ENCODE measurements at regions not wholly inside any gene's neighbourhood (a gene's known extent, or its start where the extent isn't known, plus 50 kb on each side); places are given as distances from the start of the nearest gene placed in this dataset.
"Not testable (repeated sequence)": the region's sequence is repeated elsewhere in the genome, so short reads cannot be mapped to it uniquely, and the experiment has no call there.

GRCh38 chr5:165029099-165029870, 1523.9 kb downstream of the MAT2B start:
- no peak overlapping the region for H3K4me3 ChIP-seq (ENCODE audit: control insufficient read depth, low read depth, low read length)
- TF ChIP-seq CTCF (conservative IDR thresholded peaks at IDR 0.05; ENCODE audit: control insufficient read depth, insufficient read depth, low read depth, low read length): peak; percentile 1
- peak; percentile 0 for DNase-seq (ENCODE audit: low read depth)

GRCh38 chr5:165030971-165031370, 1525.6 kb downstream of the MAT2B start:
- TF ChIP-seq CTCF (conservative IDR thresholded peaks at IDR 0.05; ENCODE audit: control insufficient read depth, insufficient read depth, low read depth, low read length): no peak
- no peak overlapping the region for H3K4me3 ChIP-seq (ENCODE audit: control insufficient read depth, low read depth, low read length)
- DNase-seq (ENCODE audit: low read depth): no peak

GRCh38 chr5:165031371-165031770, 1526.0 kb downstream of the MAT2B start:
- no peak overlapping the region for H3K4me3 ChIP-seq (ENCODE audit: control insufficient read depth, low read depth, low read length)
- TF ChIP-seq CTCF (conservative IDR thresholded peaks at IDR 0.05; ENCODE audit: control insufficient read depth, insufficient read depth, low read depth, low read length): no peak
- no peak for DNase-seq (ENCODE audit: low read depth)

GRCh38 chr5:165035520-165035919, 1530.1 kb downstream of the MAT2B start:
- H3K4me3 ChIP-seq (ENCODE audit: control insufficient read depth, low read depth, low read length): no peak overlapping the region
- DNase-seq (ENCODE audit: low read depth): no peak
- no peak for TF ChIP-seq CTCF (conservative IDR thresholded peaks at IDR 0.05; ENCODE audit: control insufficient read depth, insufficient read depth, low read depth, low read length)

- no peak for TF ChIP-seq CTCF (conservative IDR thresholded peaks at IDR 0.05; ENCODE audit: control insufficient read depth, insufficient read depth, low read depth, low read length)
- H3K4me3 ChIP-seq (ENCODE audit: control insufficient read depth, low read depth, low read length): no peak overlapping the region
- no peak for DNase-seq (ENCODE audit: low read depth)
Observed at GRCh38 chr5:165039748-165040147, 1534.3 kb downstream of the MAT2B start.

GRCh38 chr5:165045941-165046340, 1540.5 kb downstream of the MAT2B start:
- H3K4me3 ChIP-seq (ENCODE audit: control insufficient read depth, low read depth, low read length); DNase-seq (ENCODE audit: low read depth): not testable (repeated sequence)

GRCh38 chr5:165055476-165055875, 1550.1 kb downstream of the MAT2B start:
- no peak for DNase-seq (ENCODE audit: low read depth)
- no peak overlapping the region for H3K4me3 ChIP-seq (ENCODE audit: control insufficient read depth, low read depth, low read length)
- no peak for TF ChIP-seq CTCF (conservative IDR thresholded peaks at IDR 0.05; ENCODE audit: control insufficient read depth, insufficient read depth, low read depth, low read length)
